H9 (cell line): ENCODE measurements at regions not wholly inside any gene's neighbourhood (a gene's known extent, or its start where the extent isn't known, plus 50 kb on each side); places are given as distances from the start of the nearest gene placed in this dataset.

Experiments
- DNase-seq: peaks from one replicate; pipeline ENCODE4 v3.0.0-alpha.2; 2017
- H2AFZ ChIP-seq: one replicate; pipeline ENCODE4 v1.6.1; 2013; ENCODE audit warnings: mild to moderate bottlenecking, low read length, control low read depth, moderate library complexity
- H2AK5ac ChIP-seq: 2 replicates; pipeline ENCODE4 v1.6.1; 2013; ENCODE audit warnings: low read length, control low read depth, mixed read lengths; ENCODE audit not compliant: insufficient read length
- H2BK120ac ChIP-seq: one replicate; pipeline ENCODE4 v1.6.1; 2013; ENCODE audit warnings: low read depth, mild to moderate bottlenecking, low read length, control low read depth, inconsistent platforms; ENCODE audit not compliant: poor library complexity, severe bottlenecking
- H2BK12ac ChIP-seq: 2 replicates; pipeline ENCODE4 v1.6.1; 2013; ENCODE audit warnings: low read length, control low read depth, mixed read lengths, low read depth; ENCODE audit not compliant: insufficient read length
- H2BK15ac ChIP-seq: 2 replicates; pipeline ENCODE4 v1.6.1; 2013; ENCODE audit warnings: low read depth, low read length, control low read depth
- H2BK20ac ChIP-seq: one replicate; pipeline ENCODE4 v1.6.1; 2013; ENCODE audit warnings: low read depth, mild to moderate bottlenecking, low read length, control low read depth, inconsistent platforms; ENCODE audit not compliant: poor library complexity, severe bottlenecking
- H2BK5ac ChIP-seq: 2 replicates; pipeline ENCODE4 v1.6.1; 2013; ENCODE audit warnings: low read length, control low read depth, mixed read lengths; ENCODE audit not compliant: insufficient read length
- H3K14ac ChIP-seq: 2 replicates; pipeline ENCODE4 v1.6.1; 2013; ENCODE audit warnings: low read length, control low read depth; ENCODE audit not compliant: insufficient read depth
- H3K18ac ChIP-seq: 2 replicates; pipeline ENCODE4 v1.6.1; 2013; ENCODE audit warnings: low read depth, mild to moderate bottlenecking, mixed read lengths, low read length, control low read depth; ENCODE audit not compliant: insufficient read length
- H3K23ac ChIP-seq: 2 replicates; pipeline ENCODE4 v1.6.1; 2013; ENCODE audit warnings: low read length, control low read depth, mixed read lengths, low read depth; ENCODE audit not compliant: insufficient read length
- H3K23me2 ChIP-seq: 2 replicates; pipeline ENCODE4 v1.6.1; 2013; ENCODE audit warnings: low read depth, mild to moderate bottlenecking, mixed read lengths, low read length, control low read depth; ENCODE audit not compliant: insufficient read length, poor library complexity, severe bottlenecking
- H3K27ac ChIP-seq: 2 replicates; pipeline ENCODE4 v1.5.1; 2013; ENCODE audit warnings: low read length, control low read depth, mixed read lengths, low read depth; ENCODE audit not compliant: insufficient read length
- H3K27me3 ChIP-seq: 2 replicates; pipeline ENCODE4 v1.6.1; 2013; ENCODE audit warnings: low read length, control low read depth, inconsistent platforms; ENCODE audit not compliant: insufficient read depth
- H3K4ac ChIP-seq: 2 replicates; pipeline ENCODE4 v1.6.1; 2013; ENCODE audit warnings: low read depth, mild to moderate bottlenecking, control low read depth, inconsistent platforms, low read length, moderate library complexity
- H3K4me1 ChIP-seq: 2 replicates; pipeline ENCODE4 v1.6.1; 2013; ENCODE audit warnings: low read length, control low read depth, inconsistent platforms; ENCODE audit not compliant: insufficient read depth
- H3K4me2 ChIP-seq: 2 replicates; pipeline ENCODE4 v1.6.1; 2013; ENCODE audit warnings: low read length, control low read depth, mixed read lengths; ENCODE audit not compliant: insufficient read length, insufficient read depth
- H3K56ac ChIP-seq: 2 replicates; pipeline ENCODE4 v1.6.1; 2013; ENCODE audit warnings: low read depth, mild to moderate bottlenecking, mixed read lengths, low read length, control low read depth; ENCODE audit not compliant: insufficient read length
- H3K79me1 ChIP-seq: 2 replicates; pipeline ENCODE4 v1.6.1; 2013; ENCODE audit warnings: low read depth, mild to moderate bottlenecking, moderate library complexity, low read length, control low read depth, inconsistent platforms; ENCODE audit not compliant: insufficient read depth, poor library complexity, severe bottlenecking
- H3K79me2 ChIP-seq: 2 replicates; pipeline ENCODE4 v1.6.1; 2013; ENCODE audit warnings: low read length, control low read depth, inconsistent platforms; ENCODE audit not compliant: insufficient read depth
- H3K9ac ChIP-seq: 2 replicates; pipeline ENCODE4 v1.6.1; 2013; ENCODE audit warnings: low read length, control low read depth, mixed read lengths; ENCODE audit not compliant: insufficient read length; ENCODE audit errors: extremely low read depth
- H3K9me3 ChIP-seq: one replicate; pipeline ENCODE4 v1.6.1; 2013; ENCODE audit warnings: low read depth, low read length, inconsistent platforms; ENCODE audit not compliant: control insufficient read depth
- H3T11ph ChIP-seq: one replicate; pipeline ENCODE4 v1.6.1; 2013; ENCODE audit warnings: mild to moderate bottlenecking, low read length, control low read depth, inconsistent platforms
- H4K20me1 ChIP-seq: one replicate; pipeline ENCODE4 v1.6.1; 2013; ENCODE audit not compliant: control insufficient read depth, insufficient read length, insufficient read depth
- H4K5ac ChIP-seq: 2 replicates; pipeline ENCODE4 v1.6.1; 2013; ENCODE audit warnings: low read depth, mild to moderate bottlenecking, mixed read lengths, low read length, control low read depth; ENCODE audit not compliant: insufficient read length
- H4K8ac ChIP-seq: replicated peaks from 2 replicates; pipeline ENCODE4 v1.6.1; 2013; ENCODE audit warnings: low read length, control low read depth, mixed read lengths, low read depth; ENCODE audit not compliant: insufficient read length
- H4K91ac ChIP-seq: 2 replicates; pipeline ENCODE4 v1.6.1; 2013; ENCODE audit warnings: low read depth, mild to moderate bottlenecking, moderate library complexity, mixed read lengths, low read length, control low read depth; ENCODE audit not compliant: insufficient read length
- H3K27ac Mint-ChIP-seq, 3 experiments: 2 replicates in 2 of 3; 3 replicates in 1 of 3; pipeline ENCODE4 v1.8.0; 2020 to 2021; ENCODE audit warnings: mixed read lengths in 3 of 3, mild to moderate bottlenecking in 1 of 3, moderate library complexity in 1 of 3
- H3K27me3 Mint-ChIP-seq: 2 replicates; pipeline ENCODE4 v1.8.0; 2021; ENCODE audit warnings: low read depth, mild to moderate bottlenecking, moderate library complexity, mixed read lengths
- H3K36me3 Mint-ChIP-seq, 3 experiments: 2 replicates in 2 of 3; 3 replicates in 1 of 3; pipeline ENCODE4 v1.8.0; 2020 to 2021; ENCODE audit warnings: low read depth in 3 of 3, mixed read lengths in 3 of 3; ENCODE audit not compliant: insufficient read depth in 1 of 3
- H3K4me1 Mint-ChIP-seq, 2 experiments: 2 replicates each; pipeline ENCODE4 v1.8.0; 2020; ENCODE audit warnings: mixed read lengths in 2 of 2
- H3K4me3 Mint-ChIP-seq, 2 experiments: 2 replicates in 1 of 2; 3 replicates in 1 of 2; pipeline ENCODE4 v1.8.0; 2020 to 2021; ENCODE audit warnings: mild to moderate bottlenecking in 2 of 2, mixed read lengths in 2 of 2, moderate library complexity in 1 of 2
- H3K9me3 Mint-ChIP-seq, 2 experiments: 2 replicates in 1 of 2; 3 replicates in 1 of 2; pipeline ENCODE4 v1.8.0; 2020; ENCODE audit warnings: mild to moderate bottlenecking in 2 of 2, mixed read lengths in 2 of 2, moderate library complexity in 1 of 2
- CTCF ChIP-seq: fragments of 200-600 bp; sonication (generic); conservative IDR thresholded peaks from 3 replicates; pipeline ENCODE4 v1.8.0; 2021; ENCODE audit warnings: antibody characterized with exemption, mild to moderate bottlenecking
- WGBS: extraction: QIAGEN DNeasy Blood & Tissue Kit; methylation state at CpG from one replicate; pipeline ENCODE4 v1.1.7; 2013; ENCODE audit warnings: missing lambda C conversion rate, low lambda C conversion rate, mixed read lengths; ENCODE audit not compliant: insufficient read length; ENCODE audit errors: extremely low coverage; 5-methylcytosine and 5-hydroxymethylcytosine counted together

DNA sequence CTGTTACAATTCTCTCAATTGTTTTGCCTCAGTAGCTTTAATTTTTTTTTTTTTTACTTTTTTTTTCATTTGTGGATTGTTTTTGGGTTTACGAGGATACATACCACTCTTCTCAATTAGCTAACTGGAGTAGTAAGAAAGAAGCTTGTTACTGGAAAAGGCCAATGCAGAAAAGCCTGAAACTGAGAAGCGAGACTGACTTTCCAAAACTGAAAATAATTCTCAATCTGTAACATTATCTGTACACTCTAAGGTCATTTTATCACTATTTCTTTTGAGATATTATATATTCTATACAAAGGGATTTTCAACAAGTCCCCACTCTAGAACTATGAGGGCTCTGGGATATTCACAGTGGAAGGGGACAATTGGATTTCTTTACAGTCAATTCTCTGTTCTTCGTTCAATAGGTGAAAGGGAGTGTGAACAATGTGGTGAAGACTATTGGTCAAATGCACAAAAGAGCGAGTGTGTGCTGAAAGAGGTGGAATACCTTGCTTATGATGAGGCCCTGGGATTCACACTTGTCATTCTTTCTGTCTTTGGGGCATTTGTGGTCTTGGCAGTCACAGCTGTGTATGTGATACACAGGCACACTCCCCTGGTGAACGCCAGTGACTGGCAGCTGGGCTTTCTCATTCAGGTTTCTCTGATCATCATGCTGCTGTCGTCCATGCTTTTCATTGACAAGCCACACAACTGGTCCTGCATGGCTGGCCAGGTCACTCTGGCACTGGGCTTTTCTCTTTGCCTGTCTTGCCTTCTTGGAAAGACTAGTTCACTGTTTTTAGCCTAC is 83.9 kb upstream of the KCNAB1 start:
- H2AFZ ChIP-seq = no peak overlapping the region
- H3K36me3 Mint-ChIP-seq = peaks cover 0 to 5% (median 2%) of the 10 kb centered on the region in 3 experiments; a peak in 3 of 7 replicates
- no peak overlapping the region for H2BK20ac ChIP-seq
- H2BK15ac ChIP-seq = no peak overlapping the region
- no peak overlapping the region for H2BK120ac ChIP-seq
- DNase-seq = no peak
- peaks cover 4% of the 10 kb centered on the region for H3K27me3 Mint-ChIP-seq
- H4K8ac ChIP-seq = no peak overlapping the region
- H3K79me1 ChIP-seq = no peaks in the 10 kb centered on the region
- no peak overlapping the region for H3K9ac ChIP-seq
- H2BK5ac ChIP-seq = no peak overlapping the region
- H3K4me1 Mint-ChIP-seq = peaks cover 8 to 10% of the 10 kb centered on the region in 2 experiments
- no peak overlapping the region for H3K18ac ChIP-seq
- H4K20me1 ChIP-seq = no peaks in the 10 kb centered on the region
- H4K5ac ChIP-seq = no peak overlapping the region
- H3K14ac ChIP-seq = no peak overlapping the region
- no peak overlapping the region for H2BK12ac ChIP-seq
- no peak for TF ChIP-seq CTCF
- H3K79me2 ChIP-seq = no peaks in the 10 kb centered on the region
- H3K9me3 ChIP-seq = no peaks in the 10 kb centered on the region
- no peak overlapping the region for H3K27ac ChIP-seq
- no peak overlapping the region for H3K56ac ChIP-seq
- H3K4me1 ChIP-seq = peaks cover 3% of the 10 kb centered on the region; the same call in 1 of the 2 replicates
- no peak overlapping the region for H4K91ac ChIP-seq
- H3T11ph ChIP-seq = no peak overlapping the region
- no peak overlapping the region for H3K4ac ChIP-seq
- 0 out of 7 replicates have a peak overlapping the region, but pooled peaks of 1 of the 3 experiments have one; percentile 28 for H3K27ac Mint-ChIP-seq
- no peak overlapping the region for H3K23ac ChIP-seq
- H2AK5ac ChIP-seq = no peak overlapping the region
- H3K23me2 ChIP-seq = no peaks in the 10 kb centered on the region
- peaks cover 0 to 5% of the 10 kb centered on the region in 2 experiments; a peak in 4 of 5 replicates for H3K9me3 Mint-ChIP-seq
- H3K4me3 Mint-ChIP-seq = no peak overlapping the region
- H3K4me2 ChIP-seq = no peak overlapping the region
- no CpG with 5 or more reads among the region's 6 CpGs for WGBS
- H3K27me3 ChIP-seq = no peaks in the 10 kb centered on the region
